ENCODE measurements at regions not wholly inside any gene's neighbourhood (a gene's known extent, or its start where the extent isn't known, plus 50 kb on each side); places are given as distances from the start of the nearest gene placed in this dataset.

GRCh38 chr3:83122774-83123350, 1361.4 kb upstream of the GBE1 start:
- TF ChIP-seq POLR2AphosphoS5 (IDR thresholded peaks at IDR 0.05; ENCODE audit: borderline replicate concordance, low read depth, low read length), result no peak
- no peak for TF ChIP-seq EZH2 (IDR thresholded peaks at IDR 0.05)
- no peak for TF ChIP-seq FOXP2 (optimal IDR thresholded peaks at IDR 0.05; ENCODE audit: control extremely low read depth, extremely low read length, insufficient read depth)

All from SK-N-MC (cell line).